Stimulated activated CD4-positive, alpha-beta T cell treated with anti-CD3 and anti-CD28 coated beads, Interleukin-12 subunit alpha, Interleukin-12 subunit beta, amount 100 ng/mL, for 4 hours (primary cell): ENCODE measurements at regions not wholly inside any gene's neighbourhood (a gene's known extent, or its start where the extent isn't known, plus 50 kb on each side); places are given as distances from the start of the nearest gene placed in this dataset.

Experiments
- DNase-seq: peaks from one replicate; pipeline ENCODE4 v3.0.0-alpha.2; 2020

DNA sequence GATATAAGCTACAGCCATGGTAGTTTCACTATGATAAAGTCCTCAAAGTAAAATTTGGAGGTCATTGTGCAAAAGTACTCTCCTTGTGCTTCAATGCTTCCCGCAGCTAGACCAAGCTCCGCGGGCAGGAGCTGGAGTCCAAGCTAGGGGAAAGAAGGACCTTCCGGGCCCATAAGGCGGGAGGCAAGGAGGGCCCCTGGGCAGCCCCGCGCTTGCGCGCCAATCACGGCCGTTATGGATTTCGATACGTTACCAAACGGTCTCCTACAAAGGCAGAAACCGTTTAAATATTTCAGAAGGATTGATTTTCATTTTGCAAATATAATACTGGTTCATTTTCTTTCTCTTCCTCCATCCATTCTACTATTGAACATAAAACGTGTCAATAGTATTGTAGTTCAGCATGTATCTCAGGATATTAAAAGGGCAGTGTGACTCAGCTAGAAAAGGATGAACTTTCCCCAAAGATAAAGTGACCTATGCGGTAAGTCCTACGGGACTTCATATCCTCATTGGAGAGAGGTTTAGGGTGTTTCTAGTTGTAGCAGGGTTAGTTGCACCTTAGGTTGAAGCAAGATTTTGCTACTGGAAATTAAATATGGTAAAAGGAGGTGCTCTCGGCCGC, 128.0 kb downstream of the KIF20B start:
- no peak for DNase-seq

DNA sequence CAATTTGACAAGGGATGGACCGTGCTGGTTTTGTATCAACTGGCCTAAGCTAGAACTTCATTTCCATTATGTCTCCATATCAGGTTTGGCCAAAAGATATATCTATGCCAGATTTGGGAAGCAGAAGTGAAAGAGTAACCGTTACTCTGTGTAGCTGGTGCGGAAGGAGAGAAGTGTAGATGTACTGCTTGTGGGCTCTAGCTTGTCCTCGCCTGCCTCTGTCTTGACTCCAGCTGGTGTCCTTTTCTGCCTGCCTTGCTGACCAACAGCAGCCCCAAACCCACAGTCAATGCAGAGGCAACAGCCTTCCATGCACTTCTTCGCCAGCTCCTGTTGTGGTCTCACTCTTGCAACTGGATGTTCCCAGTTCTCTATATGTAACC, 128.5 kb downstream of the KIF20B start:
- no peak for DNase-seq

DNA sequence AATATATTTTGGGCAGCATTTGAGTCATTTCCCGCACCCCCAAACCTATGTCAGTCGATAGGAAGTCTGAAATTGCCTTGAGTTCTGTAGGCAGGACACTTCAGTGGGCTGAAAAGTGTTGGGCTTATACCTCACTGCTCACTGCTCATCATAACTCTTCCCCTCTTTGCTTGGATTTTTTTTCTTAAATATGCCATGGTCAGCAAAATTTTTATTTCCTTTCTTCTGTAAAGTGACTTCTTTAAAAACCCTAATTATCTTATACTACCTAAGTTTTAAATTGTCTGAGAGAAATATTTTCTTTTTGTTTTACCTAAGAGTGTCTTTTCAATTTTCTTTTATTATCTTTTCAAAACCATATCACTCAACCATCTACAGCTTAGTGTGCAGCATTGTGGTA, 129.2 kb downstream of the KIF20B start:
- no peak for DNase-seq

DNA sequence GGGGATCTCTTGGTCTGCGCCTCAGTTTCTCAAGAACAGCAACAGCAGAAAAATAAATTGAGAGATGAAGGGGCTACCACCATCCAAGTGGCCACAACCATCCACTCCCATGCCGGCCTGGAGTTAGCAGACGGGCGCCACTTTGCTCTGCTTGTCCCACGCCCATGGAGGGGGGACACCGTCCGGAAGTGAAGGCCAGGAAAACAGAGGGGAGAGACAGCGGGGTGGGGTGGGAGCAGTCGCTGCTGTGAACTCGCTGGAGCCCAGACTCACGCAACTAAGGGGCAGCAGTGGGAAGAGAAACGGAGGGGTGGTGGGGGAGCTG, 135.4 kb downstream of the KIF20B start:
- no peak for DNase-seq

DNA sequence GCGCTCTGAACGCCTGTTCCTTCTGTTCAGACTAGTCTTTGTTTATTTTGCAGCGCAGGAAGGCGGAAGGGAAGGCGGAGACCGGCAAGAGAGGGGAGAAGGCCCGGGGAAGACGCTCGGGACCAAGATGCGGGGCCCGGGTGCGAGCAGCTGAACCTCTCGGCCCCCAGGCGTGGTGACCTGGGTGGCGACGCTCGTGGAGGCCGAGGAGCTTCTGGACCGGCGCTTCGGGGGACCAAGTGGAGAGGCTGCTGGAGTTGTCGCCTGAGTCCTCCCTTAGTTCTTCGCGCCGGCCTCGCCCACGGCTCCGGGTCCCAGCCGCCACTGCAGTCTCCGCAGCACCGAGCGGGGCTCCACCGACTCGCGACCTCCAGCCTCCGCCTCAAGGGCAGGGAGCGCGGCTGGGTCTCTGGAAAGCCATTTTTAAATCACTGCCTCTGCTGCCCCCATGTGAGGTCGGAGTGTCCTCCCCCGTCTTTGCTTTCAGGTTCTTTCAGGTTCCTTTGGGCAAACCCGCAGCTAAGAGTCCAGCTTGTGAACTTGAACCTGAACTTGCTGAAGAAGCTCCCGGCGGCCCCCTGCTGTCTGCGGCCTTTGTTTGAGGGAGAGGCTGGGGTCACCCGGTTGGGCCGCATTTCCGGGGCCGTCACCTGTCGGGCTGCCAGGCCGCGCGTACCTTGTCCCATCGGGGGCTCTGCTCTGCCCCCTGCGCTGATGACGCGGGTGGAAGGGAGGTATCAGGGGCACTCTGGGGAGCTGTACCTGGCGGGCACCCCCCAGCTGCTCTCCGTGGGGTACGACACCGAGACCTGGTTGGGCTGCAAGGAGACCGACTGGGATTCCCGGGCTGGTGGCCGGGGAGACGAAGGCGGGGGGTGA, 136.0 kb downstream of the KIF20B start:
- peak; percentile 19 for DNase-seq

DNA sequence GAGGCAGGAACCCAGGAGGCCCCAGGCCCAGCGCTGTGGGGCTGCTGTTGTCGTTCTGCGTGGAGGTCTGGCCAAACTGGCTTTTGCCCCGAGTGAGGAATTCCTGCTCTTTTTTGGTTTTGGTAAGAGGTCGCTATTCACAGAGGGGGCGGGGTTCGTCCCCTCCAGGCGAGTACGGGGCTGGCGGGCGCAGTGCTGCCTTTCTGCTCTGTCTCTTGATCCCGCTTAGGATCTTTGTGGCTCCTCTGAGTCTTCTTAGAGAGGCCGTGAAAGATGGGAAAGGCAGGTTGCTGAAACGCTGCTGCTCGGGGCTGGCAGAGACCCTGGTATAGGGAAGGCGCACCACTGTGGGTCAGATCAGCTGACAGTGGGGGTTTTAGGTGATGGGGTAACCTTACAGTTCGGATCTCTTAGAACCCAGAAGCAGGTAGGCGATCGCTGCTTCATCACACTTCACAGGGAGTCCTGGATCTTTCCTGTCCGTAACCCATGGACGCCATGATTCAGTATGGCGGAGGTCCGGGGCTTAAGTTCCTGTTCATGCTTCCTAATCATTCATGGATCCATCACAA, 136.7 kb downstream of the KIF20B start:
- DNase-seq = no peak

DNA sequence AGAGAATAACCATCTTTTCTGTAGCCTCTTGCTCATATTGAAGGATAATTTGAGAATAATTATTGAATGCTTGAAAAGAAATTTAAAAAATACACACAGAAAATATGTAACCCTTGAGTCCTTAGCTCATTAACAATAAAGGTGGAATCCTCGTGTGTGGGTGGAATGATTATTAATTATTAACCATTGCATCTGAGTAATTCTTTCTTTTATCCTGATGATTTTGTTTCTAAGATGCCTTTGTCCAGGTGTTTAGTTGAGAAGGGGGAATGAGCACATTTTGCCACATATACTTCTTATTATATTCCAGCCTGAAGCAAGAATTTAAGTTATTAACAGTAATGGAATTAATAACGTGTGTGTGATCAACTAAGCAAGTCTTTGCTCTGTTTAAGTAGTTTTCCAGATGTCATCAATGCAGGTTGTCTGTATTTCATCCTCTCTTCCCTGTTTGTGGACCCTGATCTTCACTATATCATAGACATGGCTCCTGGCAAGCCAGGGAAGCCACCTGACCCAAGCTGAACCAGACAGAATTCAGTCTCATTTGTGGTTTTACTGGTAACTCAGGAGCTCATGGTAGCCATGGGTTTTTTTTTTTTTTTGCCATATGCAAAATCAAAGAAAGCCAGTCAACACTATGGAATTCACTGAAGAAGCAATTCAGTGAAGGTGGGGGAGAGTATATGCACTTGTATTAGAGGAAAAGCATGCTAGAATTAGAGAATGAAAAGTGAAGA, 144.3 kb downstream of the KIF20B start:
- no peak for DNase-seq

DNA sequence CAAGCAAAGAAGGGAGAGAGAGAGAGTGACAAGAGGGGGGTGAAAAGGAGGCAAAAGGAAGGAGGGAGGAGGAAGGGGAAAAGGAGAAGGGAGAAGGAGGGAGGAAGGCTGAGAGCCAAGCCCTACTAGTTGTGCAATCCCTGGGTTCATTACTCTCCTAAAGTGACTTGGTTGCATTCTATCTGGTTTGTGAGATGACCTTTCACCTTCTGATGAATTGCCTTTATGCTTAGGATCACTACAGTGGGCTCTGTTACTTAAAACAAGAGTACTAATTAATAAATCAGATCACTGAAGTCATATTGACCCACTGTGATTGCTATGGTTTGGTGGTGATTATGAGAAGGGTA, 144.9 kb downstream of the KIF20B start:
- no peak for DNase-seq

DNA sequence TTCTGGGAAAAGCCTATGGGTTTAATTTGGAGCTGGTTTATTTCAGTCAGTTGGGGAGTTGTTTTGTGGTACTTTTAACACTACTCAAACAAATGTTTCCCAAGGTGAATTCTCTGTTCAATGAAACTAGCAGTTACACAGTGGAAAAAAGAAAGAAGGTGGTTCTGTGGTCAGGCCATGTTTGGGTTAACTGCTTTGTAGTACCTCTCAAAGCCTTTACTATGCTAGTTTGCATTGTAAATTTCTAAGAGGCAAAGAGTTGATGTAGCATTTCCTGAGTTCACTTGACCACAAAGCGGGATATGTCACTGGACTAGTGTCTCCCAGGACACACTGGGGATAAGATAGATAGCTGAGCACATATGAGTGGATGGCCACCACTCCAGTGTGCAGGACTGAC, 145.4 kb downstream of the KIF20B start:
- no peak for DNase-seq

DNA sequence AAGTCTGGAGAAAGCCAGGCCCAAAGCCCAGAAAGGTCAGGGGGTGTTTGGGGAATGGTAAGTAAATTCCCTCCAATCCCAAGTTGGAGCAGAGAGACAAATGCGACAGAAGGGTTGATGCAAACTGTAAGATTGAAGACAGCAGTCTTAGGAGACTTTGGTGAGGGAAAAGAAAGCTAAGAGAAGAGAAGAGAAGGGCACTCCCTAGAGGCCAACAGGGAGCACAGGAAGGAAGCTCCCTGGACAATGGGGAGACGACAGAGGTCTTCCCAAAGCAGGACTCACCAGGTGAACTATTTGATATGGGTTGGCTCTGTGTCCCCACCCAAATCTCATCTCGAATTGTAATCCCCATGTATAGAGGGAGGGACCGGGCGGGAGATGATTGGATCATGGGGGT, 151.5 kb downstream of the KIF20B start:
- no peak for DNase-seq

DNA sequence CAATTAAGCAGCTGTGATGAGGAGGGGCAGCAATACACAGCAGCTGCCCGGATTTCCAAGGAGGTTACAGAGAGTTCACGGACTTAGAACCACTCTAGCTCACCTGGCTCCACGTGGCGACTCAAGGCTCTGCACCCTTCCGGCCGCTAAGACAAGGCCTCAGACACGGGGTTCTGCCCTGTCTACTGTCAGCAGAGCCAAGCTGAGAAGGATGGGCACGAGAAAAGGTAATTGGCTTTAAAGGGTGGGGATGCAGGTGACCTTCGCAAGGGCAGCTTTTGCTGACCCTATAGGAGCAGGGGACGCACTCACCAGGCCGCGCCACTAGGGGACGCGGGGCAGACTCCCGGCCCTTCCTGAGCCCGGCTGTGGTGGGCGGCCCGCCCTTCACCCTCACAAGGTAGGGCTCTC, 152.4 kb downstream of the KIF20B start:
- DNase-seq = no peak

DNA sequence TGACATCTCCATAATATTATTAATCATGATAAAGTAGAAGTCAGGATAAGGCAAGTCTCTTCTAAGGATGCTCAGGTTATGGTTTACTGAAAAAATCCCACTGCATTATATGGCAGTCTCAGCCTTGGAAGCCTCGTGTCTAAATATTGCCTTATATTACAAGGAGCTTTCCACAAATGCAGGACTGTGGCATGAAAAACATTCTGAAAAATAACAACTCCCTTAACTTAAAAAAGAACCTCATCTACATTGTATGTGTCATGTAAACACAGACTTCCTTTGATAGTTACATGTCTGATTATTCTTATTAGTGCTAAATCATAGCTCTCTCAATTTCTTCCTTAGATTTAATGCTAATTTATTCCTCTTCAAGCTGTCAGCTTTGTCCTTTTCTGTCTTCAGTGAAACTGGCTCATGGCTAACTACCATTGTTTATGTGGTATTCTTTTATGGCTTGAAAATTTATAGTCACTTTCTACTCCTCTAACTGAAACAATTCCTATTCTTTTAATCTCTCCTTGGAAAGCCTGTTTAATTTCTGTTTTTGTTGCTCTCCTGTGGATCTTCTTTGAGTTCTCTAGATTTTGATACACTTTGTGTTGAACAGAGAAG, 156.1 kb downstream of the KIF20B start:
- no peak for DNase-seq

DNA sequence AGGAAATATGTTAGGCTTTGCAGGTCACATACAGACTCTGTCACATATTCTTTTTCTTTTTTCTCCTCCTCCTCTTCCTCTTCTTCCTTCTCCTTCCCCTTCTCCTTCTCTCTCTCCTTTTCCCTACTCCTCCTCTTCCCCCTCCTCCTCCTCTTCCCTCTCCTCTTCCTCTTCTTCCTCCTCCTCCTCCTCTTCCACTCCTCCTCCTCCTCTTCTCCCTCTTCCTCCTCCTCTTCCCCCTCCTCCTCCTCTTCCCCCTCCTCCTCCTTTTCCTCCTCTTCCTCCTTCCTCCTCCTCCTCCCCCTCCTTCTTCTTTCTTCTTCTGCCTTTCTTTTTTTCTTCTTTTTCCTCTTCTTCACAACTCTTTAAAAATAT, 159.8 kb downstream of the KIF20B start:
- no peak for DNase-seq

DNA sequence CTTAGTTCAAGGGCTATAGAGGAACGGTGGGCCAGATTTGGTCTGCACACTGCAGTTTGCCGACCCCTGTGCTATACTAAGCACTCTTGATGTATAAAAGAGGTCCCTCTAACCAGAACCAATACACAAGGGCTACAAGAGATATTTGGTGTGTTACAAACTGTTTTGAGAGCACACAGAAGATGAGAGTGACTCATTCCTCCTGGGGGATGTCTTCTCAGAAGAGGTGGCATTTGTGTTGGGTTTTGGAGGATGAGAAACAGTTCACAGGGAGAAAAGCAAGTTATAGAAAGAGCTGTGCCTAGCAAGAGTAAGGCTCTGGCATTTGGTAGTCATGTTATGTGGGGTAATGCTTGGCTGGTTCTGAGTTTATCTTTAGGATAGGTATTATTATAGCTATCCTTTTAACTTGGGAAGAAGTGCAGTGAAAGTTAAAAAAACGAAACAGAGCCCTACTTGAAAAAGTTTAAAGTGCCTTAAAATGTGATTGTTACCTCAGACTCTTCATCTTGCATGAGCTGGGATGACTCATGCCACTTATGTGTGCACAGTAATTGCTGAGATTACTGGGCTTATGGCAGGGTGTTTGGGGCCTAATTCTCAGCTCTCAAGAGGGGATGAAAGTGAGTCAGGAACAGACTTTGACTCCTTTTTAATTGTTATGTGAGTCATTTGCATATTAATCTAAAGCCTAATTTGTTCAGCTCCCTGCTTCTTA, 160.4 kb downstream of the KIF20B start:
- no peak for DNase-seq

DNA sequence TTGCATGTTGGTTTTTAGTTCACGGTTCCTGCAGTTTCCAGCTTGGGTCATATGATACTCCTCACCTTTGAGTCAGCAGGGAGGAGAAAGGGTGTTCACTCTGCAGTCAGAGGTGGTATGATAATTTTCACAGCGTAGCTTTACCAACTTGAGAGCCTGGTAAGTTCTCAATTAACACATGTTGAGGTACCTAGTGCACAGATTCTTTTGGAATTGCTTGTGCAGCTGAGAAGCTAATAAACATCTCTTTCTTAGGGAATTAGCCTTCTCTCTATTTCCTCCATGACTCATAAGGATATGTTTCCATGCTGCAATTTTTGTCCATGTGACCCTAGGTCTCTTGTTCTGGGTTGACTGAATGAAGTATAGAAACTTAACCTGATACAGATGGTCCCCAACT, 166.6 kb downstream of the KIF20B start:
- no peak for DNase-seq

DNA sequence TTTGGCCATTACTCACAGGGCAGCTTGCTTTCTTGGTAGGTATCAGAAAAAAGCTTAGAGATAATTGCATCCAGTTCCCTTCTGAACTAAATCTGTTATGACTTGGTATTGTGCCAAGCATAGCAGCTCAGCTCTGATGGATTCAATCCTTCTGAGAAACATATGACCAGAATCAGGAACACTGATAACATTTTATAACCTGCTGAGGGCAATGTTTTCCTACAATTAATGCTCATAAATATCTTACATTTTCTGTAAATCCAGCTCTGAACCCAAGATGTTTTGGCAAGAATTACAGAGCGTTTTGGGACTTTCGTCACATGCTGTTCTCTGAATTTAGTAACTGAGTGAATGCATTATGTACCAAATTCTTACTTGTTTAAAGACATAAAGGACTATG, 167.8 kb downstream of the KIF20B start:
- DNase-seq = no peak

DNA sequence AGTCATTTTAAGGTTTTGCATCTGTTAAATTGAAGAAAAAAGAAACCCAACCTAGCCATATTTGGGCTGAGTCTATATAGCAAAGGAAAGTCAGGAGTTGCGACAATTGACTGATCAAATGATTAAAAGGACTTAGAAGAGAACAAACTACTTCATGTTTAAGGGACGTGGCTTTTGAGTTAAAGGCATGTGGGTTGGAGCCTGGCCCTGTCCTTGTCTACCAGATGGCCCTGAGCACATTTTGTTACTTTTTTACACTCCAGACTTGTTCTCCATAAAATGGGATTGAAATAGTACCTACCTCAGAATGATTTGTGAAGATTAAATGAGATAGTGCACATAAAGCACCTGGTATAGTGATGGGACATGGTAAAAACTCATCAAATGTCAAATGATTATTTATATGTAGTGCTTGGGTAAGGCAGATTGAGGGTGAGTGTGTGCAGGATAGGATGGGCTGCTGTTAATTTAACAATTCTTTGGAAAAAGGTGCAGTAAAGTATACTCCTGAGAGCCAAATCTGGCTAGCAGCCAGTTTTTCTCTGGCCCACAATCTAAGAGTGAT, 168.3 kb downstream of the KIF20B start:
- DNase-seq = no peak

DNA sequence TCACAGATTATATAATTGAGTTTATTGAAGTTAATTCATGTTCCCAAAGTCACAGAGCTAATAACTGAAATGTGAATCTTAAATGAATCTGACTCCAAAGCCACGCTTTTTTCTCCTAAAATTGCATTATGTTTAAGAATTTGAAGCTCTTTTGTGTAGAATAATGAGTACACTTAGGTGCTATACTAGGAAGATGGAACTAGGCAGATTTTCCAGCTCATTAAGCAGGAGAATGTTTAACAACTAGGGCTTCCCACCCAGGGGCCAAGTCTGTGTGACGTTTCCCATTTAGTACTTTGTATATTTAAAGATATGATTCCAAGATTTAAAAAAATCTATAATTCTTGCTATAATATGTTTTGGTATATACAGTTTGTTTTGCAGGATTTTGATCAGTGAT, 169.5 kb downstream of the KIF20B start:
- no peak for DNase-seq

DNA sequence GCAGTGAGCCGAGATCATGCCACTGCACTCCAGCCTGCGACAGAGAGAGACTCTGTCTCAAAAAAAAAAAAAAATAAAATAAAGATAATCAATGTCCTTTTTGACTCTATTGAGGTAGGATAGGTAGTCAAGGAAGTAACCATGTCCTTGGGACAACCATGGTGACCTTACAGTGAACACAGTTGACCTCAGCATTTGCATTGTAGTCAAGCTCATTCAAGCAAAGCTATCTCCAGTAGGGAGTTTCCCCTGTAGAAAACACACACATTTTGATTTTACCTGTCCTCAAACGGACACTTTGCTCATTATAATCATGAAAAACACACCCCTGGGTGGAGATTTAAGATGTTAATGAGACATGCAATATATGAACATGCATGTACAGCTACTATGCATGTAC, 171.7 kb downstream of the KIF20B start:
- no peak for DNase-seq

DNA sequence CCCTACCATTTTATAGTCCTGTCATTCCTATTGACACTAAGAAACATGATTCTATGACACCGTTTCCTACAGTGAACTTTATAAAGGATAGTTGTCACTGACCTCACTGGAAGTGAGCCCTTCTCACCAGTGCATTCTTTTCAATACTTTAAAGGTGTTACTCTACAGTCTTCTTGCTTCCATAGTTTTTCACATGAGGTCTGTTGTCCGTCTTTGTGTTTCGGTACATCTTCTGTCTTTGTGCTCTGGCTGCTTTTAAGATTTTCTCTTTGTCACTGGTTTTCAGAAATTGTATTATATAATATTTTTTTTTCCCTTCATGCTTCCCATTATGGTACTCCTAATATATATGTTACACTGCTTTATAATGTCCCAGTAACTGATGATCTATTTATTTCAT, 174.2 kb downstream of the KIF20B start:
- no peak for DNase-seq

DNA sequence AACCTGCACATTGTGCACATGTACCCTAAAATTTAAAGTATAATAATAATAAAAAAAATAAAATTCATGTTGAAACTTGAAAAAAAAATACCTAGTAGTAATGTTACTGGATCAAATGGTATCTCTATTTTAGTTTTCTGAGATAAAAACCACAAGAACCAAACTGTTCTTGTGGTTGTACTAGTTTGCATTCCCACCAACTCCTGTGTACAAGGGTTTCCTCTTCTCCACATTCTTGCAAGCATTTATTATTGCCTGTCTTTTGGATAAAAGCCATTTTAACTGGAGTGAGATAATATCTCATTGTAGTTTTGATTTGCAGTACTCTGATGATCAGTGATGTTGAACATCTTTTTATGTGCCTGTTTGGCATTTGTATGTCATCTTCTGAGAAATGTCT, 177.7 kb downstream of the KIF20B start:
- no peak for DNase-seq

DNA sequence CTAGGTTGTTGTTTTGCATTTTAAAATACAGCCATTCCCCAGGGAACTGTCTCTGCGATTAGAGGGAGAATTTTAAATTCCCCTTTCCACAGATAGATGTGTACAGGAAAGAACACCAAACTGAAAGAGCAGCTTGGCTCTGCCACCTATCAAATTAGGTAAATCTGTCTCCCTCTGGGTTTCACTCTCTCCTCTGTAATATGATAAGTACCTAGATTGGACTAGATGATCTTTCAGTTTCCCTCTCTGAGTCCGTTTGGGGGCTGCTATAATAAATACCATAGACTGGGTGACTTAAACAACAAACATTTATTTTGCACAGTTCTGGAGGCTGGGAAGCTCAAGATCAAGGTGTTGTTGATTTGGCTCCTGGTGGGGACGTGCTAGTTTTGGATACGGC, 186.0 kb downstream of the KIF20B start:
- DNase-seq = no peak

DNA sequence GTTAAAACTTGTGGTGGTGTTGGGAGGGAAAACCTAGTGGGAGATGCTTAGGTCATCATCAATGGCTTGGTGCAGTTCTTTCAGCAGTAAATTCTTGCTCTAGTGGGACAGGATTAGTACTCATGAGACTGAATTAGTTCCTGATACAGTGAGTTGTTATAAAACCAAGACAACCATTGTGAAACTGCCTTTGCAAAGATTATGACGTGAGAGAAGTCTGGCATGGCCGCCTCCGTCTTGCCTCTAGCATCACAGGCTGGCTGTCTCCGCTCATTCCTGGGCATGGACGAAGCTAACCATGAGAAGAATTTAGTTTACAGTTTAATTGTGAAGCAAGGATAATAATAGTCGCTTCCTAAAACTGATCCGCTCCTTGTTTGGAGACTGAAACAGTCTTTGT, 186.4 kb downstream of the KIF20B start:
- DNase-seq = no peak
